ENCODE measurements at regions not wholly inside any gene's neighbourhood (a gene's known extent, or its start where the extent isn't known, plus 50 kb on each side); places are given as distances from the start of the nearest gene placed in this dataset.

DNA sequence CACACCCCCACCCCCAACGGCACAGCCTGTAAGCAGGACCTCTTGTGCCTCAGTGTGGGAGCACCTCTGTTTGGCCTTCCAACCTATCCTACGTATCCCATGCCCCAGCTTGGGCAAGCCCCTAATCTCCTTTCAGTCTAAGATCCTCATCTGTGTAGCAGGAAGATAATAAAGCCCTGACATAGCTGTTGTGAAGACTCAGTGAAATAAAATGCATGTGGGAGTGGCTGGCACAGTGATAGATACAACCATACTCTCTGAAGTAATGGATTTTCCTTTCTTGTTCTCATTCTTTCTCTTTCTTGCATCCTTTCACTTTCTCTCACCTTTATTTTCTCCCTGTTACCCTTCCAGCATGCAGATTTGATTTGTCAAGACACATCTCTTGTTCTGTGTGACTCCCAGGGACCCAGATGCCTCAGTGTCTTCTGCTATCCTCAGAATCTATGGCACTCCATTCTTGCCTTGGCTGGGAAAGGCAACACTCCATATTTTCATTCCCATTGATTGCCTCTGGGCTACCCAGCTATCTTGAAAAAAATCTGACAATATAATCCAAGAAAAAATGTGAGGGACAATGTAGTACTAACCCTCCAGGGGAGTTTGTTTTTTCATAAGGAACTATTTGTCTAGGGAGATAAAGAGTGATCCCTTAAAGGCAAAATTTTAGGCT, 207.2 kb upstream of the SETBP1 start:
- TF ChIP-seq CTCF (IDR thresholded peaks at IDR 0.05): no peak
- Histone ChIP-seq H3K9me3 (ENCODE audit: control insufficient read depth, low read length) (no peaks in the 10 kb centered on the region), H3K27ac (no peak overlapping the region), H3K4me1 (no peaks in the 10 kb centered on the region), H3K36me3 (ENCODE audit: control insufficient read depth, insufficient read depth, low read length) (no peaks in the 10 kb centered on the region), H2AFZ (no peak overlapping the region), H3K4me2 (ENCODE audit: low read length) (no peak overlapping the region), H3K9ac (no peak overlapping the region), H3K4me3 (ENCODE audit: low read depth, low read length) (no peak overlapping the region), H3K79me2 (no peaks in the 10 kb centered on the region), H3K27me3 (ENCODE audit: control insufficient read depth, insufficient read depth, low read length) (no peaks in the 10 kb centered on the region)

GRCh38 chr18:44474067-44474411, 206.6 kb upstream of the SETBP1 start:
- no peak overlapping the region for H3K4me3 ChIP-seq (ENCODE audit: low read depth, low read length)
- H2AFZ ChIP-seq: no peak overlapping the region
- TF ChIP-seq CTCF (IDR thresholded peaks at IDR 0.05): no peak
- no peaks in the 10 kb centered on the region for H3K27me3 ChIP-seq (ENCODE audit: control insufficient read depth, insufficient read depth, low read length)
- no peaks in the 10 kb centered on the region for H3K9me3 ChIP-seq (ENCODE audit: control insufficient read depth, low read length)
- H3K36me3 ChIP-seq (ENCODE audit: control insufficient read depth, insufficient read depth, low read length): no peaks in the 10 kb centered on the region
- H3K27ac ChIP-seq: no peak overlapping the region
- H3K79me2 ChIP-seq: no peaks in the 10 kb centered on the region
- no peak overlapping the region for H3K9ac ChIP-seq
- H3K4me2 ChIP-seq (ENCODE audit: low read length): no peak overlapping the region
- H3K4me1 ChIP-seq: no peaks in the 10 kb centered on the region

- no peak for TF ChIP-seq CTCF (IDR thresholded peaks at IDR 0.05)
- Histone ChIP-seq H3K9ac (no peak overlapping the region), H3K27ac (no peak overlapping the region), H3K79me2 (no peaks in the 10 kb centered on the region), H3K4me3 (ENCODE audit: low read depth, low read length) (no peak overlapping the region), H3K9me3 (ENCODE audit: control insufficient read depth, low read length) (no peaks in the 10 kb centered on the region), H3K4me1 (no peaks in the 10 kb centered on the region), H3K27me3 (ENCODE audit: control insufficient read depth, insufficient read depth, low read length) (no peaks in the 10 kb centered on the region), H3K4me2 (ENCODE audit: low read length) (no peak overlapping the region), H3K36me3 (ENCODE audit: control insufficient read depth, insufficient read depth, low read length) (no peaks in the 10 kb centered on the region), H2AFZ (no peak overlapping the region)
Measured at GRCh38 chr18:44474591-44474990, 206.1 kb upstream of the SETBP1 start.

DNA sequence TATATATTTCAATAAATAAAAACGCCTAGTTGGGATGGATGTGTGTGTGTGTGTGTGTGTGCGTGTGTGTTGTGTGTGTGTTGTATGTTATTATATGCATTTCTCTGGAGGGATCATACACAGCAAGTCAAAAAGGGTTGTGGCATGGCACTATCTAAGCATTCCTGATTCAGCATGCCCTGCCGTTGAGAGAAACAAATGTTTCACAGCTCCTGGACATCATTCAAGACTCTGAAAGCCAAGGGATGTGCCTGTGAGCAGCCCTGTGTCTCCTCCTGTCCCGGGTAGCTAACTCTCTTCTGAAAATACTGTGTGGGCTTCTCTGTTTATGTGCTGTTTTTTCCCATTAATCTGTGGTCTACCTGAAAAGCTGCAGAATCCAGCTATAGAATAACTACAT, 197.9 kb upstream of the SETBP1 start:
- Histone ChIP-seq H3K4me1 (no peaks in the 10 kb centered on the region), H3K9ac (no peak overlapping the region), H3K36me3 (ENCODE audit: control insufficient read depth, insufficient read depth, low read length) (no peaks in the 10 kb centered on the region), H3K79me2 (no peaks in the 10 kb centered on the region), H3K4me2 (ENCODE audit: low read length) (no peak overlapping the region), H3K27ac (no peak overlapping the region), H3K27me3 (ENCODE audit: control insufficient read depth, insufficient read depth, low read length) (no peaks in the 10 kb centered on the region), H3K4me3 (ENCODE audit: low read depth, low read length) (no peak overlapping the region), H2AFZ (no peak overlapping the region), H3K9me3 (ENCODE audit: control insufficient read depth, low read length) (no peaks in the 10 kb centered on the region)
- TF ChIP-seq CTCF (IDR thresholded peaks at IDR 0.05): no peak

DNA sequence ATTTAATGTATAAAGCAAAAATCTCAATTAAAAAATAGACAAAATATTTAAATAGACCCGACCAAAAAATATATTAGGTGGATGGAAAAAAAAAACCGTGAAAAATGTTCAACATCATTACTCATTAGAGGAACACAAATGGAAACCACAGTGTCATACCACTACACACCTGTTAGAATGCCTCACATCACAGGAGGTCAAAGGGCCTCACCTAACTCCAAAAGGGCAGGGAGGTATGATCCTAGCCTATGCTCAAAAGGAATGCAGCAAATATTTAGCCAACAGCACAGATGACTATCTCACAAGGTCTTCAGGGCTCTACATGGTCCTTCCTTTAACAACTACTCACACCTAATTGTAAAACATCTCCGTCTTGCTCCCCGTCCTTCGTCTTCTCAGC, 185.5 kb upstream of the SETBP1 start:
- Histone ChIP-seq H3K4me2 (ENCODE audit: low read length) (no peak overlapping the region), H2AFZ (no peak overlapping the region), H3K79me2 (no peaks in the 10 kb centered on the region), H3K27me3 (ENCODE audit: control insufficient read depth, insufficient read depth, low read length) (no peaks in the 10 kb centered on the region), H3K9ac (no peak overlapping the region), H3K36me3 (ENCODE audit: control insufficient read depth, insufficient read depth, low read length) (no peaks in the 10 kb centered on the region), H3K9me3 (ENCODE audit: control insufficient read depth, low read length) (no peaks in the 10 kb centered on the region), H3K4me1 (no peaks in the 10 kb centered on the region), H3K4me3 (ENCODE audit: low read depth, low read length) (no peak overlapping the region), H3K27ac (no peak overlapping the region)
- TF ChIP-seq CTCF (IDR thresholded peaks at IDR 0.05): no peak
